HepG2 (cell line): ENCODE measurements at regions not wholly inside any gene's neighbourhood (a gene's known extent, or its start where the extent isn't known, plus 50 kb on each side); places are given as distances from the start of the nearest gene placed in this dataset.

Source experiments
- ATAC-seq: fragments of 200-7000 bp; cut with Tn5 transposase; 3 replicates; pipeline ENCODE4 v1.9.1; 2020; ENCODE audit warnings: mild to moderate bottlenecking, moderate library complexity
- BruUV-seq: library from RNA; stranded (reverse); fragments of 400-500 nt; replicated peaks from 2 replicates; lab custom pipeline; 2021; lab: Mats Ljungman, UMichigan
- CTCF ChIA-PET: fragments of 300-600 bp; formaldehyde crosslinking; extraction: SDS; loops from one replicate; lab custom pipeline; 2021; ENCODE audit warnings: low total read pairs, inconsistent platforms, low intra/inter-chr PET ratio; lab: Yijun Ruan, JAX
- POLR2A ChIA-PET: fragments of 350-600 bp; sonication (Branson Sonifier 250); formaldehyde crosslinking; loops from one replicate; lab custom pipeline; 2020; ENCODE audit warnings: antibody characterized with exemption, inconsistent platforms; lab: Yijun Ruan, JAX
- DNase-seq: peaks from one replicate; pipeline ENCODE4 v3.0.0-alpha.2; 2015; ENCODE audit warnings: low spot score
- FAIRE-seq: peaks from 3 replicates; lab custom pipeline; 2011; peaks lifted over from hg19 to GRCh38; lab: Jason Lieb, UNC
- H2AFZ ChIP-seq: one replicate; pipeline ENCODE4 v1.6.1; 2011; ENCODE audit warnings: low read length, inconsistent platforms
- H3K27ac ChIP-seq: fragments of 300-600 bp; 3 replicates; pipeline ENCODE4 v1.8.0; 2011; ENCODE audit warnings: mixed run types, mild to moderate bottlenecking, mixed read lengths, low read length, inconsistent platforms; ENCODE audit not compliant: insufficient read depth; ENCODE audit errors: extremely low read length
- H3K27me3 ChIP-seq, 2 experiments: fragments of 200-600 bp in 1 of 2; 2 replicates in 1 of 2; 3 replicates in 1 of 2; pipeline versions ENCODE4 v1.6.0 to v1.8.0; 2011; ENCODE audit warnings: low read length in 2 of 2, mild to moderate bottlenecking in 2 of 2, moderate library complexity in 2 of 2, inconsistent platforms in 1 of 2; ENCODE audit not compliant: insufficient read depth in 2 of 2, control insufficient read depth in 1 of 2
- H3K36me3 ChIP-seq, 2 experiments: fragments of 200-600 bp in 1 of 2; replicated peaks in 1 of 2; 2 replicates in 1 of 2; 3 replicates in 1 of 2; pipeline versions ENCODE4 v1.5.1 to v1.8.0; 2011; ENCODE audit warnings: low read length in 2 of 2, inconsistent platforms in 1 of 2; ENCODE audit not compliant: insufficient read depth in 2 of 2, control insufficient read depth in 1 of 2
- H3K4me1 ChIP-seq: 2 replicates; pipeline ENCODE4 v1.5.1; 2012; ENCODE audit warnings: low read length, inconsistent platforms; ENCODE audit not compliant: insufficient read depth
- H3K4me2 ChIP-seq: 2 replicates; pipeline ENCODE4 v1.6.0; 2011; ENCODE audit warnings: low read depth, low read length, inconsistent platforms
- H3K4me3 ChIP-seq, 3 experiments: fragments of 200-600 bp in 1 of 3; sonication (generic), shearing (Covaris generic) in 1 of 3; replicated peaks in 1 of 3; 2 replicates each; pipeline ENCODE4 v1.5.1; 2011 to 2016; ENCODE audit warnings: low read length in 3 of 3, inconsistent platforms in 2 of 3, low read depth in 2 of 3, mild to moderate bottlenecking in 2 of 3, control low read depth in 1 of 3, mixed read lengths in 1 of 3; ENCODE audit not compliant: insufficient read depth in 1 of 3
- H3K79me2 ChIP-seq: one replicate; pipeline ENCODE4 v1.6.1; 2011; ENCODE audit warnings: low read length, inconsistent platforms; ENCODE audit not compliant: insufficient read depth
- H3K9ac ChIP-seq: 2 replicates; pipeline ENCODE4 v1.6.0; 2011; ENCODE audit warnings: mild to moderate bottlenecking, low read depth, low read length, inconsistent platforms; ENCODE audit not compliant: insufficient read depth
- H3K9me3 ChIP-seq: 2 replicates; pipeline ENCODE4 v1.5.1; 2012; ENCODE audit warnings: mild to moderate bottlenecking, low read length
- H4K20me1 ChIP-seq: 2 replicates; pipeline ENCODE4 v1.6.0; 2011; ENCODE audit warnings: inconsistent platforms, mild to moderate bottlenecking, low read length, moderate library complexity; ENCODE audit not compliant: insufficient read depth
- ISX ChIP-seq: sonication (generic); formaldehyde crosslinking; conservative IDR thresholded peaks from 2 replicates; pipeline ENCODE4 v1.5.0; 2020; ENCODE audit warnings: missing genetic modification reagents
- KAT8 ChIP-seq: IDR thresholded peaks from 2 replicates; pipeline ENCODE4 v1.6.1; 2016; ENCODE audit warnings: missing genetic modification reagents, missing compliant biosample characterization
- ZNF557 ChIP-seq: sonication (generic); formaldehyde crosslinking; IDR thresholded peaks from 2 replicates; pipeline ENCODE4 v1.4.0; 2020; ENCODE audit warnings: missing genetic modification reagents
- ZNF713 ChIP-seq: sonication (generic); formaldehyde crosslinking; IDR thresholded peaks from 2 replicates; pipeline ENCODE4 v1.4.0; 2020; ENCODE audit warnings: mild to moderate bottlenecking, missing genetic modification reagents
- ZSCAN31 ChIP-seq: sonication (generic); formaldehyde crosslinking; IDR thresholded peaks from 2 replicates; pipeline ENCODE4 v1.5.0; 2020; ENCODE audit warnings: low read depth, mild to moderate bottlenecking, missing genetic modification reagents
- WGBS: methylation state at CpG from one replicate; pipeline ENCODE4 v1.1.6; 2017; ENCODE audit warnings: low lambda C conversion rate; 5-methylcytosine and 5-hydroxymethylcytosine counted together
- in situ Hi-C: cut with HindIII; loops from 2 replicates; pipeline ENCODE4 v1.10.0; 2017; ENCODE audit warnings: low pct_unique_long_range_greater_than_20kb; ENCODE audit not compliant: extremely low pct_ligation_motif_present
- intact Hi-C: fragments of 100-400 bp; cut with micrococcal nuclease; formaldehyde crosslinking; loops from one replicate; pipeline ENCODE4 v1.10.0; 2022; ENCODE audit not compliant: unreplicated experiment
- TF ChIP-seq, protein P1 (sequence below): sonication (generic); formaldehyde crosslinking; IDR thresholded peaks from 2 replicates; pipeline ENCODE4 v1.4.0; 2020; ENCODE audit warnings: missing genetic modification reagents, borderline replicate concordance
- TF ChIP-seq, protein P2 (sequence below): IDR thresholded peaks from 2 replicates; pipeline ENCODE4 v1.6.1; 2016; ENCODE audit warnings: low read depth, missing genetic modification reagents, missing compliant biosample characterization
- TF ChIP-seq, protein P3 (sequence below): sonication (generic); formaldehyde crosslinking; IDR thresholded peaks from 2 replicates; pipeline ENCODE4 v1.4.0; 2020; ENCODE audit warnings: mild to moderate bottlenecking, missing genetic modification reagents
- TF ChIP-seq, protein P4 (sequence below): sonication (generic); formaldehyde crosslinking; IDR thresholded peaks from 2 replicates; pipeline ENCODE4 v1.5.0; 2020; ENCODE audit warnings: mild to moderate bottlenecking, missing genetic modification reagents

DNA sequence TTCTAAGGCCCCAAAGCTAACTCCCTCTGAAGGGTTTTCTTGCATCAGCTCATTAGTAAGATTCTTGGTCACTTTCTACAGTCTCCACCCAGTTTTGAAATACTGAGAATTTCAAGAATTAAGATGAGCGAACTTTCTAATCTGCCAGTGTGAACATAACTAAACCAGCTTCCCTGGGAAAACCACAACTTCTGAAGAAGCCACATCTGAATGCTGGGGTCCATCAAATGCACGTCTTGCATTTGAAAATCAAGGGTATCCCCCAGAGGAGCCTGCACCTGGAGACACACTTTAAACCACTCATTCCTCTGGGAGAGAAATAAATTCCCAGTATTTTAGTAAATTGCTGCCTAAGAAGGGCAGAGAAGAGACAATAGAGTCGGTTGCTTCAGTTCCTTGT lies 292.1 kb upstream of the CDH4 start:
- POLR2A ChIA-PET, result no interaction called here
- H3K27me3 ChIP-seq, result no peaks in the 10 kb centered on the region
- H3K36me3 ChIP-seq, result no peaks in the 10 kb centered on the region
- no peak for FAIRE-seq
- peaks cover 84% of the 10 kb centered on the region for H3K9me3 ChIP-seq
- TF ChIP-seq ZSCAN31 (CRISPR knock-in tag) (no peak), KAT8 (CRISPR knock-in tag) (no peak), ZNF557 (no peak)
- TF ChIP-seq, protein P1, sequence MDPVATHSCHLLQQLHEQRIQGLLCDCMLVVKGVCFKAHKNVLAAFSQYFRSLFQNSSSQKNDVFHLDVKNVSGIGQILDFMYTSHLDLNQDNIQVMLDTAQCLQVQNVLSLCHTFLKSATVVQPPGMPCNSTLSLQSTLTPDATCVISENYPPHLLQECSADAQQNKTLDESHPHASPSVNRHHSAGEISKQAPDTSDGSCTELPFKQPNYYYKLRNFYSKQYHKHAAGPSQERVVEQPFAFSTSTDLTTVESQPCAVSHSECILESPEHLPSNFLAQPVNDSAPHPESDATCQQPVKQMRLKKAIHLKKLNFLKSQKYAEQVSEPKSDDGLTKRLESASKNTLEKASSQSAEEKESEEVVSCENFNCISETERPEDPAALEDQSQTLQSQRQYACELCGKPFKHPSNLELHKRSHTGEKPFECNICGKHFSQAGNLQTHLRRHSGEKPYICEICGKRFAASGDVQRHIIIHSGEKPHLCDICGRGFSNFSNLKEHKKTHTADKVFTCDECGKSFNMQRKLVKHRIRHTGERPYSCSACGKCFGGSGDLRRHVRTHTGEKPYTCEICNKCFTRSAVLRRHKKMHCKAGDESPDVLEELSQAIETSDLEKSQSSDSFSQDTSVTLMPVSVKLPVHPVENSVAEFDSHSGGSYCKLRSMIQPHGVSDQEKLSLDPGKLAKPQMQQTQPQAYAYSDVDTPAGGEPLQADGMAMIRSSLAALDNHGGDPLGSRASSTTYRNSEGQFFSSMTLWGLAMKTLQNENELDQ (CRISPR knock-in tag), result no peak
- TF ChIP-seq, all 625 proteins: peak for 0
- 1% methylated on average over 3 of the region's 3 CpGs for WGBS
- H3K9ac ChIP-seq, result no peak overlapping the region
- no TSS peak for BruUV-seq
- no peaks in the 10 kb centered on the region for H3K79me2 ChIP-seq
- in situ Hi-C loops (no loop called here), intact Hi-C loops (no loop called here)
- H3K27ac ChIP-seq, result no peak overlapping the region
- H3K4me2 ChIP-seq, result no peak overlapping the region
- H4K20me1 ChIP-seq, result no peaks in the 10 kb centered on the region
- no peak overlapping the region for H3K4me3 ChIP-seq
- no peak overlapping the region for H2AFZ ChIP-seq
- H3K4me1 ChIP-seq, result no peaks in the 10 kb centered on the region
- ATAC-seq (no peak), DNase-seq (no peak)
- CTCF ChIA-PET, result no interaction called here

DNA sequence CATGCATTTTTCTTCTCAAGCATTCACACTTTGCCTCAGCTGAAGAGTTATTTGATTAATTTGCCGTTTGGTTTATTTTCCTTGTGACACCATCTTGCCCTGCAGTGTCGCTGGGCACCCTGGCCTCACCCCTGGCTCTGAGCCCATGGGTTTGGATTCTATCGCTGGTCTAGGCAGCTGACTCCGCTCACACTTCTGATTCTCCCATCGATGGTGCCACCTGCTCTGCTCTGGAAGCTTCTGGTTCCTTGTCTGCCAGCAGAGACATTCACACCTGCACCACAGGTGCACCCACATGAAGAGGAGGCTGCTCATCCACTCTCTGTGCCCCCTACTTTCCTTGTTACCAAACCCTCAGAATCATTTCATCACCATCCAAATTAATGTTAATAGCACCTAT lies 291.6 kb upstream of the CDH4 start:
- CTCF ChIA-PET, result no interaction called here
- H3K4me1 ChIP-seq, result no peaks in the 10 kb centered on the region

More for the DNA sequence above, 291.6 kb upstream of the CDH4 start:
- no peaks in the 10 kb centered on the region for H4K20me1 ChIP-seq
- WGBS, result 3% methylated on average over 5 of the region's 5 CpGs
- H2AFZ ChIP-seq, result no peak overlapping the region
- intact Hi-C loops (no loop called here), in situ Hi-C loops (no loop called here)
- H3K27ac ChIP-seq, result no peak overlapping the region
- POLR2A ChIA-PET, result no interaction called here
- no peak overlapping the region for H3K4me3 ChIP-seq
- H3K36me3 ChIP-seq, result no peaks in the 10 kb centered on the region
- no peak overlapping the region for H3K9ac ChIP-seq
- BruUV-seq, result no TSS peak
- peaks cover 81% of the 10 kb centered on the region for H3K9me3 ChIP-seq
- no peaks in the 10 kb centered on the region for H3K27me3 ChIP-seq
- TF ChIP-seq, protein P2, sequence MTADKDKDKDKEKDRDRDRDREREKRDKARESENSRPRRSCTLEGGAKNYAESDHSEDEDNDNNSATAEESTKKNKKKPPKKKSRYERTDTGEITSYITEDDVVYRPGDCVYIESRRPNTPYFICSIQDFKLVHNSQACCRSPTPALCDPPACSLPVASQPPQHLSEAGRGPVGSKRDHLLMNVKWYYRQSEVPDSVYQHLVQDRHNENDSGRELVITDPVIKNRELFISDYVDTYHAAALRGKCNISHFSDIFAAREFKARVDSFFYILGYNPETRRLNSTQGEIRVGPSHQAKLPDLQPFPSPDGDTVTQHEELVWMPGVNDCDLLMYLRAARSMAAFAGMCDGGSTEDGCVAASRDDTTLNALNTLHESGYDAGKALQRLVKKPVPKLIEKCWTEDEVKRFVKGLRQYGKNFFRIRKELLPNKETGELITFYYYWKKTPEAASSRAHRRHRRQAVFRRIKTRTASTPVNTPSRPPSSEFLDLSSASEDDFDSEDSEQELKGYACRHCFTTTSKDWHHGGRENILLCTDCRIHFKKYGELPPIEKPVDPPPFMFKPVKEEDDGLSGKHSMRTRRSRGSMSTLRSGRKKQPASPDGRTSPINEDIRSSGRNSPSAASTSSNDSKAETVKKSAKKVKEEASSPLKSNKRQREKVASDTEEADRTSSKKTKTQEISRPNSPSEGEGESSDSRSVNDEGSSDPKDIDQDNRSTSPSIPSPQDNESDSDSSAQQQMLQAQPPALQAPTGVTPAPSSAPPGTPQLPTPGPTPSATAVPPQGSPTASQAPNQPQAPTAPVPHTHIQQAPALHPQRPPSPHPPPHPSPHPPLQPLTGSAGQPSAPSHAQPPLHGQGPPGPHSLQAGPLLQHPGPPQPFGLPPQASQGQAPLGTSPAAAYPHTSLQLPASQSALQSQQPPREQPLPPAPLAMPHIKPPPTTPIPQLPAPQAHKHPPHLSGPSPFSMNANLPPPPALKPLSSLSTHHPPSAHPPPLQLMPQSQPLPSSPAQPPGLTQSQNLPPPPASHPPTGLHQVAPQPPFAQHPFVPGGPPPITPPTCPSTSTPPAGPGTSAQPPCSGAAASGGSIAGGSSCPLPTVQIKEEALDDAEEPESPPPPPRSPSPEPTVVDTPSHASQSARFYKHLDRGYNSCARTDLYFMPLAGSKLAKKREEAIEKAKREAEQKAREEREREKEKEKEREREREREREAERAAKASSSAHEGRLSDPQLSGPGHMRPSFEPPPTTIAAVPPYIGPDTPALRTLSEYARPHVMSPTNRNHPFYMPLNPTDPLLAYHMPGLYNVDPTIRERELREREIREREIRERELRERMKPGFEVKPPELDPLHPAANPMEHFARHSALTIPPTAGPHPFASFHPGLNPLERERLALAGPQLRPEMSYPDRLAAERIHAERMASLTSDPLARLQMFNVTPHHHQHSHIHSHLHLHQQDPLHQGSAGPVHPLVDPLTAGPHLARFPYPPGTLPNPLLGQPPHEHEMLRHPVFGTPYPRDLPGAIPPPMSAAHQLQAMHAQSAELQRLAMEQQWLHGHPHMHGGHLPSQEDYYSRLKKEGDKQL (CRISPR knock-in tag), result no peak
- no peak for TF ChIP-seq ZNF713 (CRISPR knock-in tag)
- no peak for TF ChIP-seq ISX (CRISPR knock-in tag)
- TF ChIP-seq, protein P3, sequence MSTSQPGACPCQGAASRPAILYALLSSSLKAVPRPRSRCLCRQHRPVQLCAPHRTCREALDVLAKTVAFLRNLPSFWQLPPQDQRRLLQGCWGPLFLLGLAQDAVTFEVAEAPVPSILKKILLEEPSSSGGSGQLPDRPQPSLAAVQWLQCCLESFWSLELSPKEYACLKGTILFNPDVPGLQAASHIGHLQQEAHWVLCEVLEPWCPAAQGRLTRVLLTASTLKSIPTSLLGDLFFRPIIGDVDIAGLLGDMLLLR, result no peak
- TF ChIP-seq, protein P4, sequence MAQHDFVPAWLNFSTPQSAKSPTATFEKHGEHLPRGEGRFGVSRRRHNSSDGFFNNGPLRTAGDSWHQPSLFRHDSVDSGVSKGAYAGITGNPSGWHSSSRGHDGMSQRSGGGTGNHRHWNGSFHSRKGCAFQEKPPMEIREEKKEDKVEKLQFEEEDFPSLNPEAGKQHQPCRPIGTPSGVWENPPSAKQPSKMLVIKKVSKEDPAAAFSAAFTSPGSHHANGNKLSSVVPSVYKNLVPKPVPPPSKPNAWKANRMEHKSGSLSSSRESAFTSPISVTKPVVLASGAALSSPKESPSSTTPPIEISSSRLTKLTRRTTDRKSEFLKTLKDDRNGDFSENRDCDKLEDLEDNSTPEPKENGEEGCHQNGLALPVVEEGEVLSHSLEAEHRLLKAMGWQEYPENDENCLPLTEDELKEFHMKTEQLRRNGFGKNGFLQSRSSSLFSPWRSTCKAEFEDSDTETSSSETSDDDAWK, result no peak
- FAIRE-seq, result no peak
- DNase-seq, result no peak
- H3K4me2 ChIP-seq, result no peak overlapping the region
- no peak for ATAC-seq
- no peaks in the 10 kb centered on the region for H3K79me2 ChIP-seq
